Lung (tissue), 11 donors: ENCODE measurements at regions not wholly inside any gene's neighbourhood (a gene's known extent, or its start where the extent isn't known, plus 50 kb on each side); places are given as distances from the start of the nearest gene placed in this dataset.

Source experiments
- ATAC-seq: fragments of 200-7000 bp; cut with Tn5 transposase; one replicate; pipeline ENCODE4 v1.9.1; 2020; ENCODE audit warnings: moderate number of reproducible peaks; ENCODE audit not compliant: insufficient read depth, low FRiP score
- DNase-seq, 3 donors: peaks; one replicate each; pipeline ENCODE4 v3.0.0-alpha.2; 2013 to 2017
- H3K27ac ChIP-seq, 2 donors: one replicate each; pipeline ENCODE4 v1.5.1; 2013; ENCODE audit warnings: mild to moderate bottlenecking in 2 of 2, moderate library complexity in 2 of 2, control low read depth in 1 of 2, inconsistent platforms in 1 of 2, low read depth in 1 of 2, low read length in 1 of 2
- H3K27me3 ChIP-seq, 3 donors: one replicate each; pipeline ENCODE4 v1.5.1; 2013; ENCODE audit warnings: low read length in 2 of 3; ENCODE audit not compliant: control insufficient read depth in 3 of 3, insufficient read depth in 3 of 3
- H3K36me3 ChIP-seq, 4 donors: one replicate each; pipeline ENCODE4 v1.5.1; 2013; ENCODE audit warnings: low read length in 4 of 4, mild to moderate bottlenecking in 1 of 4, moderate library complexity in 1 of 4; ENCODE audit not compliant: control insufficient read depth in 4 of 4, insufficient read depth in 4 of 4
- H3K4me1 ChIP-seq, 5 donors: one replicate each; pipeline ENCODE4 v1.5.1; 2013; ENCODE audit warnings: low read length in 5 of 5, mild to moderate bottlenecking in 2 of 5, moderate library complexity in 1 of 5; ENCODE audit not compliant: control insufficient read depth in 5 of 5, insufficient read depth in 5 of 5
- H3K4me3 ChIP-seq: one replicate; pipeline ENCODE4 v1.5.1; 2013; ENCODE audit warnings: mild to moderate bottlenecking, control low read depth, moderate library complexity
- H3K9ac ChIP-seq, 2 donors: one replicate each; pipeline ENCODE4 v1.5.1; 2013; ENCODE audit warnings: low read length in 2 of 2, control low read depth in 1 of 2; ENCODE audit not compliant: insufficient read depth in 1 of 2
- H3K9me3 ChIP-seq, 4 donors: one replicate each; pipeline ENCODE4 v1.5.1; 2013; ENCODE audit warnings: low read length in 3 of 4, mild to moderate bottlenecking in 1 of 4, moderate library complexity in 1 of 4; ENCODE audit not compliant: control insufficient read depth in 4 of 4, insufficient read depth in 3 of 4
- WGBS, 2 donors: extraction: QIAGEN DNeasy Blood & Tissue Kit; methylation state at CpG; one replicate each; pipeline ENCODE4 v1.1.7; 2013; 5-methylcytosine and 5-hydroxymethylcytosine counted together
- TF ChIP-seq, protein P1 (sequence below): IDR thresholded peaks from 2 replicates; pipeline ENCODE4 v1.5.1; 2012; ENCODE audit warnings: mild to moderate bottlenecking; ENCODE audit errors: control extremely low read depth, extremely low read depth
- donor health status: control.
- donor health status: control.
- donor health status: Bipolar disorder and iron deficiency.
- donor health status: healthy.
- donor health status: DM: yes; HTN: yes; CAD: no.

DNA sequence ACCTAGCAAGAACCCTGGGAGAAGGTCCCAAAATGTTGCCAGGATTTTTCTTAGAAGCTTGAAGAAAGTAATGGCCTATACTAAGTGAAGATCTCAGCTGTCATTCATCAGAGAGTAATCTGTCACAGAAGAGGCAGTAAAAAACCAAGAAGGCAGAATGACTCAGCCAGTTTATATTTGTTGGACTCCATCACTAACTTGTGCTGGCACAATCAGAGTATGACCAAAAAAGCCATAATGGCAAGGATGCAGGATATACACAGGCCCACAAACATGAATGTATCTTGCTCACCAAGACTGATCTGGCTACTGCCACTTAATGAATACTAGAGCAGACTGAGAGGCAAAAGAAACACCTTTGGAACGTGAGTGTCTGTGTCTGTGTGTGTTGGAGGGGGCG is 104.0 kb upstream of the POU5F2 start:
- H3K4me1 ChIP-seq: no peaks in the 10 kb centered on the region
- H3K27me3 ChIP-seq: no peaks in the 10 kb centered on the region
- H3K27ac ChIP-seq: no peak overlapping the region
- DNase-seq: no peak
- H3K4me3 ChIP-seq: no peak overlapping the region
- peaks cover 0 to 9% (median 3%) of the 10 kb centered on the region in 4 donors for H3K36me3 ChIP-seq
- WGBS, 2 donors: 96 to 100% methylated on average over 2 of the region's 2 CpGs
- TF ChIP-seq, protein P1, sequence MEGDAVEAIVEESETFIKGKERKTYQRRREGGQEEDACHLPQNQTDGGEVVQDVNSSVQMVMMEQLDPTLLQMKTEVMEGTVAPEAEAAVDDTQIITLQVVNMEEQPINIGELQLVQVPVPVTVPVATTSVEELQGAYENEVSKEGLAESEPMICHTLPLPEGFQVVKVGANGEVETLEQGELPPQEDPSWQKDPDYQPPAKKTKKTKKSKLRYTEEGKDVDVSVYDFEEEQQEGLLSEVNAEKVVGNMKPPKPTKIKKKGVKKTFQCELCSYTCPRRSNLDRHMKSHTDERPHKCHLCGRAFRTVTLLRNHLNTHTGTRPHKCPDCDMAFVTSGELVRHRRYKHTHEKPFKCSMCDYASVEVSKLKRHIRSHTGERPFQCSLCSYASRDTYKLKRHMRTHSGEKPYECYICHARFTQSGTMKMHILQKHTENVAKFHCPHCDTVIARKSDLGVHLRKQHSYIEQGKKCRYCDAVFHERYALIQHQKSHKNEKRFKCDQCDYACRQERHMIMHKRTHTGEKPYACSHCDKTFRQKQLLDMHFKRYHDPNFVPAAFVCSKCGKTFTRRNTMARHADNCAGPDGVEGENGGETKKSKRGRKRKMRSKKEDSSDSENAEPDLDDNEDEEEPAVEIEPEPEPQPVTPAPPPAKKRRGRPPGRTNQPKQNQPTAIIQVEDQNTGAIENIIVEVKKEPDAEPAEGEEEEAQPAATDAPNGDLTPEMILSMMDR: no peak
- no peak overlapping the region for H3K9ac ChIP-seq
- H3K9me3 ChIP-seq: peaks cover 0 to 9% (median 3%) of the 10 kb centered on the region in 4 donors
- ATAC-seq: no peak

DNA sequence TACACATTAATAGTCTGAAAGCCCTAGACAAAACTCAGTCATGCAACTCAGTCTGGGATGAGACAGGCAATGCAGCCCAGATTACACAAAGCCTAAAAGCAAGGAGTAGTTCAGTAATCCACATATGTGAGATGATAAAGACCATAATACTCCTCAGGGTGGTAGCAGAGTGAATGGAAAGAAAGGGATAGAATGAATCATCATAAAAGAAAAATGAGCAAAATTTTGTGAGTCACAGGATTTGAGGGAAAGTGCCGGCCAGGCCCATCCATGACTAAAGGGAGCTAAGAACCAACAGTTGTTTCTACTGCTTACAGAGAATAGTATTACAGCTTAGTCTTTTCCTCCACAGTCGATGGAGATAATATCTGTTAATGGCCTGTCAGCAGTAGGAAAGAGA is 90.0 kb upstream of the POU5F2 start:
- TF ChIP-seq, protein P1: no peak
- peak; percentile 41 for ATAC-seq
- no peaks in the 10 kb centered on the region for H3K27me3 ChIP-seq
- H3K9me3 ChIP-seq: no peaks in the 10 kb centered on the region
- H3K4me1 ChIP-seq: no peaks in the 10 kb centered on the region
- no peak overlapping the region for H3K27ac ChIP-seq
- no peak for DNase-seq
- 85 to 97% methylated on average over 2 of the region's 2 CpGs for WGBS, 2 donors
- H3K9ac ChIP-seq: no peak overlapping the region
- no peak overlapping the region for H3K4me3 ChIP-seq
- H3K36me3 ChIP-seq: peaks cover 0 to 4% (median 1%) of the 10 kb centered on the region in 4 donors

DNA sequence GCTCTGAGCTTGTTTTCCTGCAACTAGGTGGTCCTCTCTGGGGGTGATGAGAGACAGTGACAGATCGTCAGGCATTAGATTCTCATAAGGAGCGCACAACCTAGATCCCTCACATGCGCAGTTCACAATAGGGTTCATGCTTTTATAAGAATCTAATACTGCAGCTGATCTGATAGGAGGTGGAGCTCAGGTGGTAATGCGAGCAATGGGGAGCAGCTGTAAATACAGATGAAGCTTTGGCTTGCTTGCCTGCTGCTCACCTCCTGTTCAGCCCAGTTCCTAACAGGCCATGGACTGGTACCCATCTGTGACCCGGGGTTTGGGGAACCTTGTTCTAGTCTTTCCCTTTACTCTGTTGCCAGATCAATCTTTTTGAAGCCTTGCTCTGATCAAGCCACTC is 89.5 kb upstream of the POU5F2 start:
- ATAC-seq: no peak
- DNase-seq: no peak
- H3K27ac ChIP-seq: no peak overlapping the region
- no peaks in the 10 kb centered on the region for H3K4me1 ChIP-seq
- peaks cover 0 to 4% (median 1%) of the 10 kb centered on the region in 4 donors for H3K36me3 ChIP-seq
- TF ChIP-seq, protein P1: no peak
- H3K27me3 ChIP-seq: no peaks in the 10 kb centered on the region
- no peaks in the 10 kb centered on the region for H3K9me3 ChIP-seq
- H3K4me3 ChIP-seq: no peak overlapping the region
- 97 to 99% methylated on average over 5 of the region's 5 CpGs for WGBS, 2 donors
- H3K9ac ChIP-seq: no peak overlapping the region

DNA sequence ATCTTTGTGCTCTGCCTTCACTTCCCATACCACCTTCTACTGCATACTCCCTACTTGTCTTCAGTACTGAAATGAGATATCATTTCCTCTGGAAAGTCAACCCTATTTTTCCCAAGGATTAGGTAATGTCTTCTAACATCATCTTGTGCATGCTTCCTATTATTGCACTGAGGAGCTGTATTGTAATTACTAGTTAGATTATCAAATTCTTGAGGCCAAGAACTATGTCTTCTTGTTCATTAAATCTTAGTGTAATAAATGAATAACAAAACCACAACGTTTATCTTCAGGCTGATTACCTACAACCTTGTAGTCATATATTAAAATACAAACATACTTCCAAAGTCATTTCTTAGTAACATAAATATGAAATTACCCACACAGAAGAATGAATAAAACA is 87.9 kb upstream of the POU5F2 start:
- DNase-seq (no peak), ATAC-seq (no peak)
- TF ChIP-seq, protein P1: no peak
- H3K4me1 ChIP-seq: no peaks in the 10 kb centered on the region
- no peak overlapping the region for H3K9ac ChIP-seq
- H3K9me3 ChIP-seq: no peaks in the 10 kb centered on the region
- H3K36me3 ChIP-seq: peaks cover 0 to 4% (median 1%) of the 10 kb centered on the region in 4 donors
- H3K4me3 ChIP-seq: no peak overlapping the region
- no peak overlapping the region for H3K27ac ChIP-seq
- WGBS, 2 donors: 83 to 93% methylated on average over 1 of the region's 1 CpG
- H3K27me3 ChIP-seq: no peaks in the 10 kb centered on the region
